Panc1 (cell line): ENCODE measurements at regions not wholly inside any gene's neighbourhood (a gene's known extent, or its start where the extent isn't known, plus 50 kb on each side); places are given as distances from the start of the nearest gene placed in this dataset.
A peak's percentile ranks its signal among the peaks of the same experiment; 100 is the strongest.

Source experiments
- ATAC-seq: fragments of 200-7000 bp; cut with Tn5 transposase; 2 replicates; pipeline ENCODE4 v1.9.1; 2020; ENCODE audit warnings: mild to moderate bottlenecking, moderate library complexity
- BruUV-seq: library from RNA; stranded (reverse); fragments of 400-500 nt; replicated peaks from 2 replicates; lab custom pipeline; 2021; lab: Mats Ljungman, UMichigan
- CTCF ChIA-PET: fragments of 300-600 bp; sonication (Branson Sonifier 250); formaldehyde crosslinking; loops from one replicate; lab custom pipeline; 2022; ENCODE audit warnings: antibody characterized with exemption; lab: Charles Lee
- POLR2A ChIA-PET: fragments of 300-600 bp; sonication (Branson Sonifier 250); formaldehyde crosslinking; loops from one replicate; lab custom pipeline; 2022; ENCODE audit warnings: antibody characterized with exemption; lab: Charles Lee
- DNase-seq: peaks from one replicate; pipeline ENCODE4 v3.0.0-alpha.2; 2010; ENCODE audit warnings: low read depth, low spot score
- H3K27ac ChIP-seq: 2 replicates; pipeline ENCODE4 v1.5.1; 2011; ENCODE audit warnings: mild to moderate bottlenecking, low read length, inconsistent platforms
- H3K27me3 ChIP-seq: fragments of 200-500 bp; sonication (Bioruptor generic); 2 replicates; pipeline ENCODE4 v1.6.0; 2014; ENCODE audit warnings: low read length, inconsistent platforms; ENCODE audit not compliant: control insufficient read depth, insufficient read depth
- H3K36me3 ChIP-seq: fragments of 200-500 bp; sonication (Bioruptor generic); 2 replicates; pipeline ENCODE4 v1.5.1; 2014; ENCODE audit warnings: inconsistent platforms, mild to moderate bottlenecking, low read length, moderate library complexity; ENCODE audit not compliant: control insufficient read depth, insufficient read depth
- H3K4me1 ChIP-seq: 2 replicates; pipeline ENCODE4 v1.5.1; 2011; ENCODE audit warnings: inconsistent platforms, mild to moderate bottlenecking, low read length, moderate library complexity; ENCODE audit not compliant: control insufficient read depth, insufficient read depth
- H3K4me3 ChIP-seq, 2 experiments: 2 replicates each; pipeline ENCODE4 v1.5.1; 2011 to 2012; ENCODE audit warnings: low read depth in 2 of 2, low read length in 2 of 2, mild to moderate bottlenecking in 2 of 2, inconsistent platforms in 1 of 2, moderate library complexity in 1 of 2
- H3K9me3 ChIP-seq: fragments of 200-500 bp; sonication (Bioruptor generic); 2 replicates; pipeline ENCODE4 v1.5.1; 2014; ENCODE audit warnings: low read depth, mild to moderate bottlenecking, inconsistent platforms, low read length, moderate library complexity; ENCODE audit not compliant: control insufficient read depth, insufficient read depth
- POLR2AphosphoS5 ChIP-seq: IDR thresholded peaks from 2 replicates; pipeline ENCODE4 v1.6.1; 2012; ENCODE audit warnings: mild to moderate bottlenecking, low read depth, low read length, moderate library complexity
- SIN3A ChIP-seq: IDR thresholded peaks from 2 replicates; pipeline ENCODE4 v1.6.1; 2012; ENCODE audit warnings: low read depth, mild to moderate bottlenecking, low read length, moderate library complexity, borderline replicate concordance; ENCODE audit not compliant: insufficient read depth
- TCF7L2 ChIP-seq: IDR thresholded peaks from 2 replicates; pipeline ENCODE4 v1.6.1; 2011; ENCODE audit warnings: mild to moderate bottlenecking, low read depth, low read length, inconsistent platforms
- in situ Hi-C: cut with HindIII; loops from 2 replicates; pipeline ENCODE4 v1.10.0; 2016; ENCODE audit warnings: low sequenced_read_pairs, low pct_unique_long_range_greater_than_20kb
- intact Hi-C: fragments of 100-400 bp; cut with micrococcal nuclease; formaldehyde crosslinking; loops from one replicate; pipeline ENCODE4 v1.10.0; 2022; ENCODE audit not compliant: unreplicated experiment
- TF ChIP-seq, protein P1 (sequence below): fragments of 450-650 bp; IDR thresholded peaks from 2 replicates; pipeline ENCODE4 v1.5.1; 2017; ENCODE audit warnings: mild to moderate bottlenecking
- TF ChIP-seq, protein P2 (sequence below), 2 experiments: IDR thresholded peaks; 2 replicates each; pipeline ENCODE4 v1.6.1; 2011 to 2012; ENCODE audit warnings: low read depth in 2 of 2, control low read depth in 1 of 2, low read length in 1 of 2, mild to moderate bottlenecking in 1 of 2, moderate library complexity in 1 of 2; ENCODE audit not compliant: insufficient read depth in 1 of 2

DNA sequence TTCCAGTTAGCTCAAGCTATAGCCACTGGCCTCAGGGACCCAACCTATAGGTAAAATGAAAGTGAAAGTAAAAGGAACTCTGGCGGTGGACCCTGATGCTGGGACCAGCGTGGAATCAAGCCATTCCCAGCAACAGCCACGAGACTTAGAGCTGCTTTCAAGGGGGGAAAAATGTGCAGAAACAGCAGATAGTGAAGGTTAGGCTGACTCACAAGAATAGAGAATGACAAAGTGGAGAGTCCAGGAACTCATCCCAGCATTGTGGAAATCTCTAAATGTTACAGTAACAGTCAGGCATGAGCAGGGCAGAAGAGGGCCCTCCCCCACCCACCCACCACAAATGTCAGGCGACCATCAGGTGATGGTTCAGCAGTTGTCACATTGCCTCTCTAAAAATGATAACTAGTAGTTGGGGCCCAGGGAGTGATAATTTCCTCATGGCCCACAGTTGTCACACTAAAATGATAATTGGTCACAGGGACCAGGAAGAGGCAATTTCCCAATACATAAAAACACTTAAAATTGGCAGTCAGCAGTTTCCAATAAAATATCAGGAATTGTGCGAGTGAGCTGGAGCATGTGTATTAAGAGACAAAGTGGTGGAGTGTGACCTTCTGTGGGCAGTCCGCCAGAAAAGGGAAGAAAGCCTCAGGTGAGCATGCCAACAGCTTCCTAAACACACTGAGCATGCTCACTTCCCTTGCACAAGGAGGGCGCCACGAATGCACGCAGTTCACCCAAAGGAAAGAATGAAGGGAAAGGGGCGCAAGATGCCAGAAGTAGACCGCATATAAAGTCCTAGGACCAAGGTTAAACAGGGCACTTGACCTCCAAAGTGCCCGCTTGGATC, 129.8 kb upstream of the PPP1R3A start:
- ChIA-PET CTCF (no interaction called here), POLR2A (no interaction called here)
- no peaks in the 10 kb centered on the region for H3K9me3 ChIP-seq
- TF ChIP-seq TCF7L2 (no peak), SIN3A (no peak), POLR2AphosphoS5 (no peak)
- TF ChIP-seq, protein P1, sequence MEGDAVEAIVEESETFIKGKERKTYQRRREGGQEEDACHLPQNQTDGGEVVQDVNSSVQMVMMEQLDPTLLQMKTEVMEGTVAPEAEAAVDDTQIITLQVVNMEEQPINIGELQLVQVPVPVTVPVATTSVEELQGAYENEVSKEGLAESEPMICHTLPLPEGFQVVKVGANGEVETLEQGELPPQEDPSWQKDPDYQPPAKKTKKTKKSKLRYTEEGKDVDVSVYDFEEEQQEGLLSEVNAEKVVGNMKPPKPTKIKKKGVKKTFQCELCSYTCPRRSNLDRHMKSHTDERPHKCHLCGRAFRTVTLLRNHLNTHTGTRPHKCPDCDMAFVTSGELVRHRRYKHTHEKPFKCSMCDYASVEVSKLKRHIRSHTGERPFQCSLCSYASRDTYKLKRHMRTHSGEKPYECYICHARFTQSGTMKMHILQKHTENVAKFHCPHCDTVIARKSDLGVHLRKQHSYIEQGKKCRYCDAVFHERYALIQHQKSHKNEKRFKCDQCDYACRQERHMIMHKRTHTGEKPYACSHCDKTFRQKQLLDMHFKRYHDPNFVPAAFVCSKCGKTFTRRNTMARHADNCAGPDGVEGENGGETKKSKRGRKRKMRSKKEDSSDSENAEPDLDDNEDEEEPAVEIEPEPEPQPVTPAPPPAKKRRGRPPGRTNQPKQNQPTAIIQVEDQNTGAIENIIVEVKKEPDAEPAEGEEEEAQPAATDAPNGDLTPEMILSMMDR = no peak
- TF ChIP-seq, protein P2, sequence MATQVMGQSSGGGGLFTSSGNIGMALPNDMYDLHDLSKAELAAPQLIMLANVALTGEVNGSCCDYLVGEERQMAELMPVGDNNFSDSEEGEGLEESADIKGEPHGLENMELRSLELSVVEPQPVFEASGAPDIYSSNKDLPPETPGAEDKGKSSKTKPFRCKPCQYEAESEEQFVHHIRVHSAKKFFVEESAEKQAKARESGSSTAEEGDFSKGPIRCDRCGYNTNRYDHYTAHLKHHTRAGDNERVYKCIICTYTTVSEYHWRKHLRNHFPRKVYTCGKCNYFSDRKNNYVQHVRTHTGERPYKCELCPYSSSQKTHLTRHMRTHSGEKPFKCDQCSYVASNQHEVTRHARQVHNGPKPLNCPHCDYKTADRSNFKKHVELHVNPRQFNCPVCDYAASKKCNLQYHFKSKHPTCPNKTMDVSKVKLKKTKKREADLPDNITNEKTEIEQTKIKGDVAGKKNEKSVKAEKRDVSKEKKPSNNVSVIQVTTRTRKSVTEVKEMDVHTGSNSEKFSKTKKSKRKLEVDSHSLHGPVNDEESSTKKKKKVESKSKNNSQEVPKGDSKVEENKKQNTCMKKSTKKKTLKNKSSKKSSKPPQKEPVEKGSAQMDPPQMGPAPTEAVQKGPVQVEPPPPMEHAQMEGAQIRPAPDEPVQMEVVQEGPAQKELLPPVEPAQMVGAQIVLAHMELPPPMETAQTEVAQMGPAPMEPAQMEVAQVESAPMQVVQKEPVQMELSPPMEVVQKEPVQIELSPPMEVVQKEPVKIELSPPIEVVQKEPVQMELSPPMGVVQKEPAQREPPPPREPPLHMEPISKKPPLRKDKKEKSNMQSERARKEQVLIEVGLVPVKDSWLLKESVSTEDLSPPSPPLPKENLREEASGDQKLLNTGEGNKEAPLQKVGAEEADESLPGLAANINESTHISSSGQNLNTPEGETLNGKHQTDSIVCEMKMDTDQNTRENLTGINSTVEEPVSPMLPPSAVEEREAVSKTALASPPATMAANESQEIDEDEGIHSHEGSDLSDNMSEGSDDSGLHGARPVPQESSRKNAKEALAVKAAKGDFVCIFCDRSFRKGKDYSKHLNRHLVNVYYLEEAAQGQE (IDR thresholded peaks at IDR 0.05; ENCODE audit: insufficient read depth in 1 of 2, low read depth in 2 of 2, low read length in 1 of 2) = no peak
- no TSS peak for BruUV-seq
- peak; percentile 71 for ATAC-seq
- in situ Hi-C loops (no loop called here), intact Hi-C loops (no loop called here)
- H3K27ac ChIP-seq = no peak overlapping the region; the same call in 1 of the 2 replicates
- no peaks in the 10 kb centered on the region for H3K27me3 ChIP-seq
- no peaks in the 10 kb centered on the region for H3K4me1 ChIP-seq
- no peaks in the 10 kb centered on the region for H3K36me3 ChIP-seq
- peak overlapping the region; percentile 33 to 58 for H3K4me3 ChIP-seq
- DNase-seq = peak; percentile 5

DNA sequence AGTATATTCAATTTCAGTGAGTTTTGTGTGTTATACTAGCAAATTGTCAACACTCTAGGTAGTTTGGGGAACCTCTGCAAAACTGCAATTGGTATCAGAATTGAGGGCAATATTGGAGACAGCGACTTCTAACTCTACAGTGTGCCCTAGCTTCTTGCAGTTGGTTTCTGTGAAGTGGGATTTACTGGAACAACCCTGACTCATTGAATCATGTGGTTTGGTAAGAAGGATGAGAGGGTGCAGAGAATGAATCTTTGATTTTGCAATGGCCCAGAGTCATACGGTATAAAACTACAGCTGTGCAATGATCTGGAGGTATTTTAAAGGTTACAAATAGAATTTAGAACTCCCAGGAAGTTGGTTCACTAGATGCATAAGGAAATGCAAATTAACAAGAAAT, 129.1 kb upstream of the PPP1R3A start:
- no peaks in the 10 kb centered on the region for H3K4me1 ChIP-seq
- H3K9me3 ChIP-seq = no peaks in the 10 kb centered on the region
- H3K27ac ChIP-seq = no peak overlapping the region
- CTCF ChIA-PET = no interaction called here
- POLR2A ChIA-PET = no interaction called here
- intact Hi-C loops (no loop called here), in situ Hi-C loops (no loop called here)
- TF ChIP-seq, protein P1 = no peak
- no peak for TF ChIP-seq POLR2AphosphoS5
- no peak for TF ChIP-seq TCF7L2
- TF ChIP-seq, protein P2 (IDR thresholded peaks at IDR 0.05; ENCODE audit: insufficient read depth in 1 of 2, low read depth in 2 of 2, low read length in 1 of 2) = no peak
- no peak for TF ChIP-seq SIN3A
- ATAC-seq (no peak), DNase-seq (peak; percentile 12)
- H3K4me3 ChIP-seq = peak overlapping the region; percentile 33 to 58
- H3K36me3 ChIP-seq = no peaks in the 10 kb centered on the region
- H3K27me3 ChIP-seq = no peaks in the 10 kb centered on the region
- BruUV-seq = no TSS peak
